Bone marrow (tissue), 2 donors: ENCODE measurements at regions not wholly inside any gene's neighbourhood (a gene's known extent, or its start where the extent isn't known, plus 50 kb on each side); places are given as distances from the start of the nearest gene placed in this dataset.

ENCODE experiments used
- DNase-seq, 2 donors: peaks; one replicate each; lab custom pipeline; 2025; lab: John Stamatoyannopoulos, UW

DNA sequence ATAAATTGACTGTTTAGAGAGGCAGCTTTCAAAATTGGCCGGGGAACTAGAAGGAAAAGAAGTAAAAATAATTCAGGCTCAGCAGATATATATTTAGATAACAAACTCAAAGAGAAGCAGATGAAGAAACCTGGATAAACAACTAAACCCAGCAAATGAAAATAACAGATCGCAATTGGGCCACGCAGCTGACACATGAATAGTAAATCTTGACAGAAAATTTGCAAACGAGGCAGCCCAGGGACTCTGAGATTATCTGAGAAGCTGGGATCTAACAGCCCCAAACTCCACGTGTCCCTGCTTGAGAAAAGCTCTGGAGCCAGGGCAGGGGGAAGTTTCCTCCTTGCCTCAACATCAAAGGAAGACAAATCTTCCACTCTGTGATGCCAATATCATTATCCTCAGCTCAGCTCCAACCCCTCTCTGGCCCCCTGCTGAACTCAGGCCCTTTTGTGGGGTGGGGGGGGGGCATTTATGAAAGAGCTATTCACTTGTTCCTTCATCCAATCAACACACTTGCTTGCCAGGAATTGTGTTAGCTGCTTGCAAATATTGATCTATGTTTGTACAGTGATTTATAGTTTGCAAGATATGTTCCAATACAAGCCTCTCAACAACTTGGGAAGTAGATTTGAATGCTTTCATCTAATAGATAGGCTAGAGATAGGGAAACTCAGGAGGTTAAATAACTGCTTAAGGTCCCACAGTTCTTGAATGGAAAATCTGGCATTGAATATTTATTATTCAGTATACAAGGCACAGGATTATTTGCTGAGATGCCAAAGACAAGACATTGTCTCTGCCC, 72.5 kb upstream of the C11orf87 start:
- no peak for DNase-seq

DNA sequence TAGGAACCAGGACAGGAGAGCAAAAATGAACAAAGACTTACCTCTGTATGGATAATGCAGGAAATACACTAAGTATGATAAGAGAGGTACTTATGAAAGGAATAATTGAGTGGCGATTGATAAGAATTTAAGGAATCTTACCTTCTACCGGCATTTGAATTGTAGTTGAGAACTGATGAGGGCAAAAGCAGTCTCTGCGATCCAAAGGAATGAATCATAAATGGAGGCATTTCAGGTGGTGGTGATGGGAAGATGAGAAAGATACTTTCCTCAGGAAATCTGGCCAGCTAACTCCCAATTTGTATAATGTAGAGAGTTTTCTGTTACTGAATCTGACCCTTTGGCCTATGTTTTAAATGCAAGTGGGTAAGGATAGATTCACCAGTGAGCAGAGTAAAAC, 71.9 kb upstream of the C11orf87 start:
- no peak for DNase-seq

DNA sequence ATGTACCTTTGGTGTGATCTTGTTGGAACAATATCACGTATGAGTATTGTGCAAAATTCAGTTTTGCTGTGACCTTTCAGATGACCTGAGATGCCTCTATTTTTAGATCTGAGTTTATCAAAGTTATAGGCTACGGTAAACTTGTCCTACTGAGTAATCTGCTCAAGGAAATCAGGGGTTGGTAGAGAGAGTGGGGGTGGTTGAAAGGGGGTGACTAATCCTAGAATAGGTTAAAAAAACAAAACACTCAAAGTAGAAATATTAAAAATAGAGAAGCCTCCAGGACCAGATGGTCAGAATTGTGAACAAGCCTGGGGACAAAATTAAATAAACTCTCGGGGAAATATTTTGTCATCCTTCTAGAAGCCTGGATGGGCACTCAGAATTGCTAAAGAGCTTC, 59.9 kb upstream of the C11orf87 start:
- no peak for DNase-seq

DNA sequence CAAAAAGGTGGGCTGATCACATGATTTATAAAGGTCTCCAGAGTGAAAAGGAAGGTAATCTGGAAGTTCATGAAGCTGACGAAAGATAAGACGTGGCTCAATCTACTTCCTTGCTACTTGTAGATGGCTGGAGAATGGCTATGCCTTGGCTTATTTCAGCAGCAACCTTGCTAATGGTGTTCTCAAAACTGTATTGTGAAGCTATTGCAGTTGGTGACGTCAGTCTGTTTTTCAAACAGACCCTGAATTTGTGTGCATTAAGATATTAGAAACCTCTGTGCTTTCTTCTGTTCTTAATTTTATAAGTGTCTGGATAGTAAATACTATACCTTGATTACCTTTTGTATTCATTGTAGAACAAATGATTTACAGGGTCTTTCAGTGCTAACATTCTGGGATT, 58.3 kb upstream of the C11orf87 start:
- no peak for DNase-seq

DNA sequence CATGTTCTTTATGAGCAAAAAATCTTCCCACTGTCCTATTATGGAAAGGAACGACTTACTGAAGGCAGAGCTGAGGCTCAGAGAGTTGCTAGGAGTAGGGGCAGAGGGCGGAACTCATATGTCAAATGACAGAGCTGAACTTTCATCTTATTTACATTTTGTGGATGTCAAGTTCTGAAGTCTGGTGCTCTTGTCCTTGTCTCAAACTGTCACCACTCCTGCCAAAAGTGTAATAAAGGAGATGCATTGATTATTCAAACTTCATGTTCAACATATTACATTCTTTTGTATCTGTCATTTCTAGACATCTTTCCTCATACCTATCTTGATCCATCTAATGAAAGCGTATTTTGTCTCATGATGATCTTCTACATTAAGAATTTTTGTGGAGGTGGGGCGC, 57.1 kb upstream of the C11orf87 start:
- DNase-seq, result no peak

DNA sequence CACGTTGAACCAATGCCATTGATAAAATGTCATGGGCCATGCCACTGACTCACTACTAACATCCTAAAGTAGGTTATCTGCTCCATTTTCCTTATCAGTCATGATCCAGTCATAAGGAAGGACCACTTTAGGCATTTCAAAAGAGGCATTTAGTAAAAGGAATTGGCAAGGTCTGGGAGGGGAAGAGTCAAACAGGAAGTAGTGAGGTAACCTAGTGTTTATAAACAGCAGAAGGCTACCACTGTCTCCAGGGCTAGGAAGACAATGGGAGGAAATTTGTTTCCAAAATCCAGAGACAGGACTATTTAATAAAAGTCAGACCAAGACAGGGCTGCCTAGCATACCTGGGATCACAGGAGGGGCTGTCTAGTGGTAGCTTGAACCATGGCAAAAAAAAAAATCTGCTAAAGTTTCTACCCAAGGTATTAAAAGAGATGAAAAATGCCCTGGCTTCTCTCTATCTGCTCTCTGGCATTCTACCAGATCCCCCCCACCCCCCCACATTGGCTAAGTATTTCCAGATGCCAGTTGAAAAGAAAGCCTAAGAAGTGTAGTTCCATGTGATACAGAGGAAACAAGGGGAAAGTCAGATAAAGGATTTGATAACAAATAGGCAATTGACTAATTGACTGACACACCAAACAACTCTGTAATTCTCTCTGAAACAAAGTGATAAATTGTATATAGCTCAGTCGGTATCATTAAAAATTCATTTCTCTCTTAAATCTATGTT, 50.4 kb upstream of the C11orf87 start:
- DNase-seq, result no peak
